GM18499 (cell line): ENCODE measurements at regions not wholly inside any gene's neighbourhood (a gene's known extent, or its start where the extent isn't known, plus 50 kb on each side); places are given as distances from the start of the nearest gene placed in this dataset.
"Not testable (repeated sequence)": the region's sequence is repeated elsewhere in the genome, so short reads cannot be mapped to it uniquely, and the experiment has no call there.

ENCODE experiments used
- ATAC-seq: cut with Tn5 transposase; IDR thresholded peaks from one replicate; pipeline ENCODE4 v1.9.1; 2021; ENCODE audit warnings: moderate number of reproducible peaks; ENCODE audit not compliant: insufficient read depth, unreplicated experiment

GRCh38 chr5:92050970-92051369 is 667.9 kb upstream of the ARRDC3 start:
- no peak for ATAC-seq

- ATAC-seq: no peak
Measured at GRCh38 chr5:92041911-92042660, 659.0 kb upstream of the ARRDC3 start.

GRCh38 chr5:92041206-92041605 is 658.1 kb upstream of the ARRDC3 start:
- no peak for ATAC-seq

GRCh38 chr5:92029792-92030191 is 646.7 kb upstream of the ARRDC3 start:
- ATAC-seq: not testable (repeated sequence)

- no peak for ATAC-seq
Measured at GRCh38 chr5:92023555-92023954, 640.4 kb upstream of the ARRDC3 start.

- no peak for ATAC-seq
Measured at GRCh38 chr5:92023141-92023471, 640.0 kb upstream of the ARRDC3 start.

GRCh38 chr5:92022415-92023140 is 639.5 kb upstream of the ARRDC3 start:
- no peak for ATAC-seq

- ATAC-seq: no peak
Measured at GRCh38 chr5:92019376-92019990, 636.4 kb upstream of the ARRDC3 start.

- ATAC-seq: no peak
Measured at GRCh38 chr5:92017776-92018175, 634.7 kb upstream of the ARRDC3 start.

GRCh38 chr5:92011845-92012244 is 628.7 kb upstream of the ARRDC3 start:
- ATAC-seq: not testable (repeated sequence)

- ATAC-seq: no peak
Measured at GRCh38 chr5:92003806-92004205, 620.7 kb upstream of the ARRDC3 start.

GRCh38 chr5:92002721-92003274 is 619.7 kb upstream of the ARRDC3 start:
- no peak for ATAC-seq

GRCh38 chr5:91998774-91999173 is 615.7 kb upstream of the ARRDC3 start:
- ATAC-seq: no peak

GRCh38 chr5:91983869-91984268 is 600.8 kb upstream of the ARRDC3 start:
- no peak for ATAC-seq

GRCh38 chr5:91978221-91978882 is 595.2 kb upstream of the ARRDC3 start:
- no peak for ATAC-seq

- ATAC-seq: no peak
Measured at GRCh38 chr5:91977579-91977978, 594.5 kb upstream of the ARRDC3 start.

- ATAC-seq: no peak
Measured at GRCh38 chr5:91976451-91976850, 593.3 kb upstream of the ARRDC3 start.

GRCh38 chr5:91963166-91963565 is 580.0 kb upstream of the ARRDC3 start:
- no peak for ATAC-seq

GRCh38 chr5:91957666-91958065 is 574.5 kb upstream of the ARRDC3 start:
- no peak for ATAC-seq

GRCh38 chr5:91956738-91957137 is 573.6 kb upstream of the ARRDC3 start:
- ATAC-seq: no peak

- ATAC-seq: no peak
Measured at GRCh38 chr5:91955610-91956009, 572.5 kb upstream of the ARRDC3 start.
